H1 (cell line): ENCODE measurements at regions not wholly inside any gene's neighbourhood (a gene's known extent, or its start where the extent isn't known, plus 50 kb on each side); places are given as distances from the start of the nearest gene placed in this dataset.

Experiments used
- ASH2L ChIP-seq: fragments of 200-600, 300-600 bp; sonication (generic); IDR thresholded peaks from one replicate; pipeline ENCODE4 v1.7.1; 2017; ENCODE audit warnings: low read length
- EGR1 ChIP-seq: IDR thresholded peaks from 2 replicates; pipeline ENCODE4 v1.6.1; 2011; ENCODE audit warnings: low read depth, low read length, borderline replicate concordance
- EZH2 ChIP-seq: fragments of 200-600 bp; sonication (generic); IDR thresholded peaks from 2 replicates; pipeline ENCODE4 v1.7.1; 2012; ENCODE audit warnings: low read depth, mild to moderate bottlenecking, moderate library complexity, low read length, inconsistent platforms; ENCODE audit not compliant: severe bottlenecking
- FOSL1 ChIP-seq: IDR thresholded peaks from 2 replicates; pipeline ENCODE4 v1.6.1; 2011; ENCODE audit warnings: mild to moderate bottlenecking, low read depth, low read length, moderate library complexity; ENCODE audit not compliant: insufficient read depth
- KDM1A ChIP-seq: fragments of 200-600, 300-600 bp; sonication (generic); IDR thresholded peaks from 2 replicates; pipeline ENCODE4 v1.7.1; 2016; ENCODE audit warnings: mild to moderate bottlenecking, low read length, borderline replicate concordance
- RFX5 ChIP-seq: IDR thresholded peaks from 2 replicates; pipeline ENCODE4 v1.6.1; 2011; ENCODE audit warnings: low read depth, low read length, improper control_type of control experiment, borderline replicate concordance
- SIX5 ChIP-seq: IDR thresholded peaks from 2 replicates; pipeline ENCODE4 v1.6.1; 2011; ENCODE audit warnings: mild to moderate bottlenecking, low read depth, low read length
- SP1 ChIP-seq: IDR thresholded peaks from 2 replicates; pipeline ENCODE4 v1.6.1; 2011; ENCODE audit warnings: low read depth, low read length
- SRF ChIP-seq: IDR thresholded peaks from 2 replicates; pipeline ENCODE4 v1.6.1; 2011; ENCODE audit warnings: mild to moderate bottlenecking, low read depth, low read length, moderate library complexity
- TAF1 ChIP-seq: IDR thresholded peaks from 2 replicates; pipeline ENCODE4 v1.6.1; 2011; ENCODE audit warnings: mild to moderate bottlenecking, low read depth, low read length
- TBP ChIP-seq: IDR thresholded peaks from 2 replicates; pipeline ENCODE4 v1.6.1; 2011; ENCODE audit warnings: low read depth, low read length, improper control_type of control experiment
- ZNF274 ChIP-seq: IDR thresholded peaks from 2 replicates; pipeline ENCODE4 v1.7.0; 2012; ENCODE audit warnings: low read length, borderline replicate concordance; ENCODE audit errors: extremely low read depth
- TF ChIP-seq, protein P1 (sequence below), 3 experiments: IDR thresholded peaks; 1 replicate in 2 of 3; 2 replicates in 1 of 3; pipeline versions ENCODE4 v1.5.1 to v1.6.1; 2011; ENCODE audit warnings: low read length in 3 of 3, mild to moderate bottlenecking in 3 of 3, inconsistent platforms in 2 of 3, low read depth in 1 of 3, moderate library complexity in 1 of 3; ENCODE audit not compliant: insufficient read depth in 1 of 3; ENCODE audit errors: control extremely low read depth in 1 of 3

DNA sequence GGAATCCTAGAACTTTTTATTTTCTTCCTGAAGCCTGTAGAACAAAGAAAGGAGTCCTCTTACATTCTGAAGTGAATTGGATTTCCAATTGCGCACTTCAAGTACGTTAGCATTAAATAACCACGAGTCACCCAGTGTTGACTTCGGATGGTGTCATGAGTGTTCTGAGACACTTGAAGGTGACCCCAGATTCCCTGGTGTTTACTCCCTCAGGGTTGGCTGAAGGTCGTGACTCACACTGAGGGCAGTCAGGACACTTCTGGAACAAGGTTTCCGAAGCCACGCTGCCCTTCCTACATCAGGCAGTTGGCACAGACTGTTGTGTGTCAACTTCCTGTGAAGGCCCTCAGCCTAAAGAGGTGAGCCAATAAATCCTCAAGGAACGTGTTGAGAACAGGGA is 186.6 kb upstream of the CELF2 start:
- no peak for TF ChIP-seq EZH2
- no peak for TF ChIP-seq KDM1A
- TF ChIP-seq FOSL1 = no peak
- TF ChIP-seq, protein P1, sequence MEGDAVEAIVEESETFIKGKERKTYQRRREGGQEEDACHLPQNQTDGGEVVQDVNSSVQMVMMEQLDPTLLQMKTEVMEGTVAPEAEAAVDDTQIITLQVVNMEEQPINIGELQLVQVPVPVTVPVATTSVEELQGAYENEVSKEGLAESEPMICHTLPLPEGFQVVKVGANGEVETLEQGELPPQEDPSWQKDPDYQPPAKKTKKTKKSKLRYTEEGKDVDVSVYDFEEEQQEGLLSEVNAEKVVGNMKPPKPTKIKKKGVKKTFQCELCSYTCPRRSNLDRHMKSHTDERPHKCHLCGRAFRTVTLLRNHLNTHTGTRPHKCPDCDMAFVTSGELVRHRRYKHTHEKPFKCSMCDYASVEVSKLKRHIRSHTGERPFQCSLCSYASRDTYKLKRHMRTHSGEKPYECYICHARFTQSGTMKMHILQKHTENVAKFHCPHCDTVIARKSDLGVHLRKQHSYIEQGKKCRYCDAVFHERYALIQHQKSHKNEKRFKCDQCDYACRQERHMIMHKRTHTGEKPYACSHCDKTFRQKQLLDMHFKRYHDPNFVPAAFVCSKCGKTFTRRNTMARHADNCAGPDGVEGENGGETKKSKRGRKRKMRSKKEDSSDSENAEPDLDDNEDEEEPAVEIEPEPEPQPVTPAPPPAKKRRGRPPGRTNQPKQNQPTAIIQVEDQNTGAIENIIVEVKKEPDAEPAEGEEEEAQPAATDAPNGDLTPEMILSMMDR (IDR thresholded peaks at IDR 0.05; ENCODE audit: control extremely low read depth in 1 of 3, insufficient read depth in 1 of 3, low read depth in 1 of 3, low read length in 3 of 3) = no peak
- TF ChIP-seq EGR1 = no peak
- TF ChIP-seq TAF1 = no peak
- no peak for TF ChIP-seq RFX5
- TF ChIP-seq SIX5 = no peak
- TF ChIP-seq SRF = no peak
- TF ChIP-seq TBP = no peak
- TF ChIP-seq ZNF274 = no peak
- TF ChIP-seq SP1 = no peak
- TF ChIP-seq ASH2L = no peak
